ENCODE measurements at regions not wholly inside any gene's neighbourhood (a gene's known extent, or its start where the extent isn't known, plus 50 kb on each side); places are given as distances from the start of the nearest gene placed in this dataset.

DNA sequence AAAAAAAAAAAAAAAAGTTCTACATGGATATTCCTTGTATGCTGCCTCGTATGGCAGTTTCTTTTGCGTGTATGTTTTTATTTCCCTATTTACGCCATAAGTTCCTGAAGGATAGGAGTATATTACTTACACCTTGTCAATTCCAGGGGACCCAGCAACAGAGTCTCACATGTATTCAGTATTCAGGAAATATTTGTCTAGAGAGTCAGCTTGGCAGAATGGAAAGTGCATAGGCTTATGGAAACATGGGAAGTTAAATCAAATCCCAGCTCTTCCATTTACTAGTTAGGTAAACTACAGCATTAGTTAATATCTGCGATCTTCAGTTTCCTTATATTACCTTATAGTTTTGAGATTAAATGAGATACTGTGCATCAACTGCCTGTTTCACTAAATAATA lies 51.1 kb upstream of the SLC22A16 start:
- Histone ChIP-seq H3K9ac (ENCODE audit: low read depth in 1 of 2, low read length in 2 of 2) (no peak overlapping the region), H3K36me3 (ENCODE audit: control insufficient read depth in 1 of 2, insufficient read depth in 2 of 2, low read length in 2 of 2) (no peaks in the 10 kb centered on the region), H3K27me3 (ENCODE audit: control insufficient read depth in 1 of 2, insufficient read depth in 2 of 2, low read length in 2 of 2) (no peaks in the 10 kb centered on the region), H3K9me3 (ENCODE audit: control insufficient read depth in 1 of 2, low read length in 2 of 2) (no peaks in the 10 kb centered on the region), H3K4me1 (ENCODE audit: control insufficient read depth in 1 of 2, insufficient read depth in 2 of 2, low read length in 2 of 2) (no peaks in the 10 kb centered on the region), H3K27ac (ENCODE audit: low read depth, low read length) (no peak overlapping the region), H3K4me3 (ENCODE audit: low read depth in 1 of 2, low read length in 2 of 2) (no peak overlapping the region)

DNA sequence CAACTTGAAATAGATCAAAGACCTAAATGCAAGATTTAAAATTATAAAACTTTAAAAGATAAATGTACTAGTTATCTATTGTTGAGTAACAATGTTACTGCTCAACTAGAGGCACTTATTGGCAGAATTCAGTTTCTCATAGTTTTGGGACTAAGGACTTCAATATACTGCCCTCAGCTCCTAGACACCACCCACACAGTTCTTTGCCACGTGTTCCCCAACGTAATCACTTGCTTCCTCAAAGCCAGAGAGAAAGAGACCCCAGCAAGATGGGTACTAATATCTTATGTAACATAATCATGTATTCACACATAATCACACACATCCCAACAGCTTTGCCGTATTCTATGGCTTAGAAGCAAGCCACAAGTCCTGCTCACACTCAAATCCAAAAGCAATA lies 50.3 kb upstream of the SLC22A16 start:
- H3K27ac ChIP-seq (ENCODE audit: low read depth, low read length): no peak overlapping the region
- no peaks in the 10 kb centered on the region for H3K36me3 ChIP-seq (ENCODE audit: control insufficient read depth in 1 of 2, insufficient read depth in 2 of 2, low read length in 2 of 2)
- H3K9ac ChIP-seq (ENCODE audit: low read depth in 1 of 2, low read length in 2 of 2): no peak overlapping the region
- no peak overlapping the region for H3K4me3 ChIP-seq (ENCODE audit: low read depth in 1 of 2, low read length in 2 of 2)
- no peaks in the 10 kb centered on the region for H3K9me3 ChIP-seq (ENCODE audit: control insufficient read depth in 1 of 2, low read length in 2 of 2)
- H3K27me3 ChIP-seq (ENCODE audit: control insufficient read depth in 1 of 2, insufficient read depth in 2 of 2, low read length in 2 of 2): no peaks in the 10 kb centered on the region
- no peaks in the 10 kb centered on the region for H3K4me1 ChIP-seq (ENCODE audit: control insufficient read depth in 1 of 2, insufficient read depth in 2 of 2, low read length in 2 of 2)

All from duodenal mucosa (tissue), 2 donors.